Endothelial cell (in vitro differentiated cells): ENCODE measurements at regions not wholly inside any gene's neighbourhood (a gene's known extent, or its start where the extent isn't known, plus 50 kb on each side); places are given as distances from the start of the nearest gene placed in this dataset.

Experiments used
- DNase-seq: peaks from one replicate; pipeline ENCODE4 v3.0.0; 2021; ENCODE audit warnings: low spot score
- H3K27ac Mint-ChIP-seq: one replicate; pipeline ENCODE4 v1.8.0; 2021; ENCODE audit warnings: mixed read lengths, inconsistent platforms; ENCODE audit not compliant: unreplicated experiment
- H3K27me3 Mint-ChIP-seq: one replicate; pipeline ENCODE4 v1.8.0; 2021; ENCODE audit warnings: mild to moderate bottlenecking, moderate library complexity, mixed read lengths, inconsistent platforms; ENCODE audit not compliant: unreplicated experiment
- H3K36me3 Mint-ChIP-seq: one replicate; pipeline ENCODE4 v1.8.0; 2021; ENCODE audit warnings: mild to moderate bottlenecking, low read depth, mixed read lengths, inconsistent platforms; ENCODE audit not compliant: unreplicated experiment
- H3K4me1 Mint-ChIP-seq: one replicate; pipeline ENCODE4 v1.8.0; 2021; ENCODE audit warnings: mild to moderate bottlenecking, mixed read lengths, inconsistent platforms; ENCODE audit not compliant: unreplicated experiment
- H3K4me3 Mint-ChIP-seq: one replicate; pipeline ENCODE4 v1.8.0; 2021; ENCODE audit warnings: mild to moderate bottlenecking, mixed read lengths, inconsistent platforms; ENCODE audit not compliant: unreplicated experiment
- H3K9me3 Mint-ChIP-seq: one replicate; pipeline ENCODE4 v1.8.0; 2021; ENCODE audit warnings: mixed read lengths, inconsistent platforms; ENCODE audit not compliant: unreplicated experiment
- TF ChIP-seq, protein P1 (sequence below): fragments of 200-600 bp; sonication (generic); IDR thresholded peaks from one replicate; pipeline ENCODE4 v1.5.0; 2021; ENCODE audit warnings: antibody characterized with exemption; ENCODE audit not compliant: unreplicated experiment

DNA sequence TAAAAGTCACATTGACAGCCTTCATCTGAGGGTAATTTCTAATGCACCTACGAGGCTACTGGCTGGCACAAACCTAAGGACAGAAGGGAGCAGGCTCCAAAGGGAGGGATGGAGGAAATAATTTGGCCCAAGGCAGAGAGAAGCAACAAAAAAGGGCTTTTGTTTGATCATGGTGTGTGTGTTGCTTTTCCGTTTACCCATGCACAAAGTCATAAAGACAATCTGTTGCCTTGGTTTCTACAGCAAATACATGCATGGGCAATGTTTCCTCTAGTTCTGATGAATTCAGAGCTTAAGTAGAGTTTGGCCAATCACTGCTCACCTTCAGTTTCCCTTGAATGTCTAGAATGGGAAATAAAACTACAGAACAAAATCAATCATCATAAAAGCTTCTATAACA is 262.5 kb upstream of the CAND1 start:
- no peaks in the 10 kb centered on the region for H3K4me1 Mint-ChIP-seq
- H3K36me3 Mint-ChIP-seq = no peaks in the 10 kb centered on the region
- no peak overlapping the region for H3K4me3 Mint-ChIP-seq
- no peaks in the 10 kb centered on the region for H3K27me3 Mint-ChIP-seq
- no peaks in the 10 kb centered on the region for H3K9me3 Mint-ChIP-seq
- TF ChIP-seq, protein P1, sequence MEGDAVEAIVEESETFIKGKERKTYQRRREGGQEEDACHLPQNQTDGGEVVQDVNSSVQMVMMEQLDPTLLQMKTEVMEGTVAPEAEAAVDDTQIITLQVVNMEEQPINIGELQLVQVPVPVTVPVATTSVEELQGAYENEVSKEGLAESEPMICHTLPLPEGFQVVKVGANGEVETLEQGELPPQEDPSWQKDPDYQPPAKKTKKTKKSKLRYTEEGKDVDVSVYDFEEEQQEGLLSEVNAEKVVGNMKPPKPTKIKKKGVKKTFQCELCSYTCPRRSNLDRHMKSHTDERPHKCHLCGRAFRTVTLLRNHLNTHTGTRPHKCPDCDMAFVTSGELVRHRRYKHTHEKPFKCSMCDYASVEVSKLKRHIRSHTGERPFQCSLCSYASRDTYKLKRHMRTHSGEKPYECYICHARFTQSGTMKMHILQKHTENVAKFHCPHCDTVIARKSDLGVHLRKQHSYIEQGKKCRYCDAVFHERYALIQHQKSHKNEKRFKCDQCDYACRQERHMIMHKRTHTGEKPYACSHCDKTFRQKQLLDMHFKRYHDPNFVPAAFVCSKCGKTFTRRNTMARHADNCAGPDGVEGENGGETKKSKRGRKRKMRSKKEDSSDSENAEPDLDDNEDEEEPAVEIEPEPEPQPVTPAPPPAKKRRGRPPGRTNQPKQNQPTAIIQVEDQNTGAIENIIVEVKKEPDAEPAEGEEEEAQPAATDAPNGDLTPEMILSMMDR = no peak
- DNase-seq = no peak
- H3K27ac Mint-ChIP-seq = no peak overlapping the region

DNA sequence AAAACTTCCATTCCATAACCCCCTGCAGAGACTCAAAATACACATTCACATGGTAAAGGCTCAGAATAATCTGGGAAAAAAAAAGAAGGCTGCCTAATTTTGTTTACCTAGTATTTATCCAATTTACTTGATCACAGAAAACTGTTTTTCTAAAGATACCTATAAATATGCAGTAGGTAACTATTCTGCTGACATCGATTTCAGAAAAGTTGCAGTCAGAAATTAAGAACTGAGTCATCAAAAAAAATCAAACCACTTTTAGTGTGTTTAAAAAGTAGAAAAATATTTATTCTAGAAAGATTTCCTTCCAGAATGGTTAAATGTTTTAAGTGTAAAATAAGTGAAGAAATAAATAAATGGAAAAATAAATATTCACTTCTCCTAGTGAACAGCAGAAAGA is 254.5 kb upstream of the CAND1 start:
- Mint-ChIP-seq H3K27ac (no peak overlapping the region), H3K9me3 (no peaks in the 10 kb centered on the region), H3K27me3 (no peaks in the 10 kb centered on the region), H3K4me1 (peaks cover 6% of the 10 kb centered on the region), H3K4me3 (no peak overlapping the region), H3K36me3 (no peaks in the 10 kb centered on the region)
- TF ChIP-seq, protein P1 = no peak
- DNase-seq = no peak

GRCh38 chr12:67018105-67018504 is 251.1 kb upstream of the CAND1 start:
- peaks cover 6% of the 10 kb centered on the region for H3K4me1 Mint-ChIP-seq
- H3K27ac Mint-ChIP-seq = no peak overlapping the region
- no peaks in the 10 kb centered on the region for H3K9me3 Mint-ChIP-seq
- no peak overlapping the region for H3K4me3 Mint-ChIP-seq
- H3K36me3 Mint-ChIP-seq = no peaks in the 10 kb centered on the region
- no peaks in the 10 kb centered on the region for H3K27me3 Mint-ChIP-seq
- TF ChIP-seq, protein P1 = no peak
- peak; percentile 7 for DNase-seq

DNA sequence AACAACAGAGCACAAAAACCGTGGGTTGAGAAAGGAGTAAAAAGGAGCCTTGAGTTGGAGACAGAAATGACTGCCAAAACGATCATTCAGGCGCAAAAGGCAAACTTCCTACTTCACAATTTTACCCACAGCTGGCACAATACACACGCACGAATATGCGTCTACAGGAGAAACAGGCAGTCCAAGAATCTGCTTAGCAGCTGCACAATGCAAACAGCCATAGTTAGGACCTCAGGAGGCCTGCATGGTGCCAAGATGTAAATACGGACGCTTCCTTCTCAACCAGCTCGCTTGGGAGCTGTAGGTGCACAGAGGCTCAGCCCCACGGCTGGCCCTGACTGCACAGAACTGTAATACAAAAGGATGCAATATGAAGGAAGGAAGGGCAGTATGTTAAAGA is 250.1 kb upstream of the CAND1 start:
- Mint-ChIP-seq H3K36me3 (no peaks in the 10 kb centered on the region), H3K9me3 (no peaks in the 10 kb centered on the region), H3K27ac (peak overlapping the region; percentile 39), H3K4me1 (peaks cover 6% of the 10 kb centered on the region), H3K27me3 (no peaks in the 10 kb centered on the region), H3K4me3 (no peak overlapping the region)
- DNase-seq = no peak
- TF ChIP-seq, protein P1 = no peak

GRCh38 chr12:67025543-67026114 is 243.5 kb upstream of the CAND1 start:
- Mint-ChIP-seq H3K36me3 (no peaks in the 10 kb centered on the region), H3K9me3 (no peaks in the 10 kb centered on the region), H3K27ac (no peak overlapping the region), H3K4me1 (no peaks in the 10 kb centered on the region), H3K4me3 (no peak overlapping the region), H3K27me3 (no peaks in the 10 kb centered on the region)
- TF ChIP-seq, protein P1 = peak; percentile 85
- peak; percentile 73 for DNase-seq
